ENCODE measurements at regions not wholly inside any gene's neighbourhood (a gene's known extent, or its start where the extent isn't known, plus 50 kb on each side); places are given as distances from the start of the nearest gene placed in this dataset.

- DNase-seq (ENCODE audit: low read depth, low spot score) = no peak
These were observed 84.9 kb upstream of the GLIS3 start for GRCh38 chr9:4384750-4385149.

GRCh38 chr9:4382722-4383317 lies 83.0 kb upstream of the GLIS3 start:
- DNase-seq (ENCODE audit: low read depth, low spot score) = peak; percentile 9

- DNase-seq (ENCODE audit: low read depth, low spot score) = no peak
These were observed 81.9 kb upstream of the GLIS3 start for GRCh38 chr9:4381744-4382143.

- no peak for DNase-seq (ENCODE audit: low read depth, low spot score)
These were observed 80.5 kb upstream of the GLIS3 start for GRCh38 chr9:4380406-4380805.

- DNase-seq (ENCODE audit: low read depth, low spot score) = no peak
These were observed 75.7 kb upstream of the GLIS3 start for GRCh38 chr9:4375424-4376200.

GRCh38 chr9:4371108-4371507 lies 71.2 kb upstream of the GLIS3 start:
- DNase-seq (ENCODE audit: low read depth, low spot score) = peak; percentile 27

GRCh38 chr9:4370501-4370900 lies 70.6 kb upstream of the GLIS3 start:
- no peak for DNase-seq (ENCODE audit: low read depth, low spot score)

GRCh38 chr9:4366591-4367330 lies 66.9 kb upstream of the GLIS3 start:
- DNase-seq (ENCODE audit: low read depth, low spot score) = peak; percentile 66

GRCh38 chr9:4365055-4365454 lies 65.2 kb upstream of the GLIS3 start:
- DNase-seq (ENCODE audit: low read depth, low spot score) = no peak

- no peak for DNase-seq (ENCODE audit: low read depth, low spot score)
These were observed 62.4 kb upstream of the GLIS3 start for GRCh38 chr9:4362281-4362680.

- DNase-seq (ENCODE audit: low read depth, low spot score) = no peak
These were observed 59.1 kb upstream of the GLIS3 start for GRCh38 chr9:4359016-4359415.

- no peak for DNase-seq (ENCODE audit: low read depth, low spot score)
These were observed 58.1 kb upstream of the GLIS3 start for GRCh38 chr9:4357929-4358328.

- DNase-seq (ENCODE audit: low read depth, low spot score) = no peak
These were observed 56.4 kb upstream of the GLIS3 start for GRCh38 chr9:4356306-4356705.

GRCh38 chr9:4353236-4353635 lies 53.4 kb upstream of the GLIS3 start:
- no peak for DNase-seq (ENCODE audit: low read depth, low spot score)

- peak; percentile 24 for DNase-seq (ENCODE audit: low read depth, low spot score)
These were observed 50.0 kb upstream of the GLIS3 start for GRCh38 chr9:4349816-4350418.
